HEK293 (cell line): ENCODE measurements at regions not wholly inside any gene's neighbourhood (a gene's known extent, or its start where the extent isn't known, plus 50 kb on each side); places are given as distances from the start of the nearest gene placed in this dataset.

ENCODE experiments used
- CTCF ChIA-PET: fragments of 350-600 bp; formaldehyde crosslinking; extraction: SDS; loops from one replicate; lab custom pipeline; 2021; ENCODE audit warnings: antibody characterized with exemption; lab: Yijun Ruan, JAX
- POLR2A ChIA-PET: fragments of 300-600 bp; formaldehyde crosslinking; extraction: SDS; loops from one replicate; lab custom pipeline; 2020; ENCODE audit warnings: antibody characterized with exemption, inconsistent platforms; lab: Yijun Ruan, JAX
- H3K27ac ChIP-seq: fragments of 200-500 bp; sonication (Bioruptor generic); 2 replicates; pipeline ENCODE4 v1.5.1; 2014; ENCODE audit warnings: low read depth, low read length, control low read depth, inconsistent platforms; ENCODE audit errors: extremely low read depth
- H3K36me3 ChIP-seq, 2 experiments: fragments of 200-500 bp in 1 of 2; sonication (Bioruptor generic) in 1 of 2; 1 replicate in 1 of 2; 2 replicates in 1 of 2; pipeline ENCODE4 v1.5.1; 2014 to 2017; ENCODE audit warnings: inconsistent platforms in 2 of 2, low read length in 2 of 2; ENCODE audit not compliant: control insufficient read depth in 2 of 2, insufficient read depth in 1 of 2
- H3K4me1 ChIP-seq: fragments of 200-500 bp; sonication (Bioruptor generic); 2 replicates; pipeline ENCODE4 v1.5.1; 2014; ENCODE audit warnings: mild to moderate bottlenecking, low read length, inconsistent platforms; ENCODE audit not compliant: control insufficient read depth, insufficient read depth
- H3K4me3 ChIP-seq: 2 replicates; pipeline ENCODE4 v1.5.1; 2011; ENCODE audit warnings: low read depth, mild to moderate bottlenecking, control low read depth, low read length, moderate library complexity
- H3K9me3 ChIP-seq: fragments of 200-500 bp; sonication (Bioruptor generic); 2 replicates; pipeline ENCODE4 v1.5.1; 2014; ENCODE audit warnings: low read depth, low read length, inconsistent platforms; ENCODE audit not compliant: control insufficient read depth, insufficient read depth
- ELK4 ChIP-seq: IDR thresholded peaks from 2 replicates; pipeline ENCODE4 v1.6.1; 2011; ENCODE audit warnings: mild to moderate bottlenecking, low read depth, low read length, borderline replicate concordance
- GFI1B ChIP-seq: fragments of 450-650 bp; formaldehyde crosslinking; IDR thresholded peaks from 2 replicates; pipeline ENCODE4 v1.5.1; 2016; ENCODE audit warnings: missing biosample characterization, missing genetic modification characterization
- GLI4 ChIP-seq: fragments of 450-650 bp; formaldehyde crosslinking; IDR thresholded peaks from 2 replicates; pipeline ENCODE4 v1.5.1; 2016; ENCODE audit warnings: missing biosample characterization, missing genetic modification characterization
- KLF8 ChIP-seq: fragments of 450-650 bp; formaldehyde crosslinking; IDR thresholded peaks from 2 replicates; pipeline ENCODE4 v1.5.1; 2016; ENCODE audit warnings: missing biosample characterization, missing genetic modification characterization
- MZF1 ChIP-seq: fragments of 450-650 bp; formaldehyde crosslinking; IDR thresholded peaks from 2 replicates; pipeline ENCODE4 v1.5.1; 2017; ENCODE audit warnings: missing biosample characterization, missing genetic modification characterization, borderline replicate concordance
- PATZ1 ChIP-seq: fragments of 450-650 bp; formaldehyde crosslinking; IDR thresholded peaks from 2 replicates; pipeline ENCODE4 v1.5.1; 2016; ENCODE audit warnings: missing biosample characterization, missing genetic modification characterization
- SCRT2 ChIP-seq: fragments of 450-650 bp; formaldehyde crosslinking; IDR thresholded peaks from 2 replicates; pipeline ENCODE4 v1.5.1; 2016; ENCODE audit warnings: missing biosample characterization, missing genetic modification characterization
- YY2 ChIP-seq: fragments of 450-650 bp; formaldehyde crosslinking; IDR thresholded peaks from 2 replicates; pipeline ENCODE4 v1.5.1; 2016; ENCODE audit warnings: missing biosample characterization, missing genetic modification characterization
- ZBTB21 ChIP-seq: fragments of 450-650 bp; formaldehyde crosslinking; IDR thresholded peaks from 2 replicates; pipeline ENCODE4 v1.5.1; 2017; ENCODE audit warnings: missing biosample characterization, missing genetic modification characterization
- ZBTB49 ChIP-seq: fragments of 450-650 bp; formaldehyde crosslinking; IDR thresholded peaks from 2 replicates; pipeline ENCODE4 v1.5.1; 2016; ENCODE audit warnings: missing biosample characterization, missing genetic modification characterization, low read depth
- ZNF140 ChIP-seq: fragments of 450-650 bp; formaldehyde crosslinking; IDR thresholded peaks from 2 replicates; pipeline ENCODE4 v1.5.1; 2016; ENCODE audit warnings: missing biosample characterization, missing genetic modification characterization
- ZNF146 ChIP-seq: fragments of 450-650 bp; formaldehyde crosslinking; IDR thresholded peaks from 2 replicates; pipeline ENCODE4 v1.5.1; 2016; ENCODE audit warnings: missing biosample characterization, missing genetic modification characterization
- ZNF174 ChIP-seq: fragments of 450-650 bp; formaldehyde crosslinking; IDR thresholded peaks from 2 replicates; pipeline ENCODE4 v1.5.0; 2017; ENCODE audit warnings: missing biosample characterization, mild to moderate bottlenecking, missing genetic modification characterization
- ZNF202 ChIP-seq: fragments of 450-650 bp; formaldehyde crosslinking; IDR thresholded peaks from 2 replicates; pipeline ENCODE4 v1.5.1; 2016; ENCODE audit warnings: missing biosample characterization, missing genetic modification characterization, borderline replicate concordance
- ZNF221 ChIP-seq: fragments of 450-650 bp; formaldehyde crosslinking; IDR thresholded peaks from 2 replicates; pipeline ENCODE4 v1.5.1; 2017; ENCODE audit warnings: missing biosample characterization, missing genetic modification characterization, borderline replicate concordance
- ZNF501 ChIP-seq: fragments of 450-650 bp; formaldehyde crosslinking; IDR thresholded peaks from 2 replicates; pipeline ENCODE4 v1.5.1; 2016; ENCODE audit warnings: missing biosample characterization, missing genetic modification characterization
- ZNF510 ChIP-seq: fragments of 450-650 bp; formaldehyde crosslinking; IDR thresholded peaks from 2 replicates; pipeline ENCODE4 v1.5.1; 2018; ENCODE audit warnings: mild to moderate bottlenecking, missing genetic modification characterization, missing biosample characterization; ENCODE audit not compliant: insufficient replicate concordance
- ZNF529 ChIP-seq: fragments of 450-650 bp; formaldehyde crosslinking; IDR thresholded peaks from 2 replicates; pipeline ENCODE4 v1.5.1; 2017; ENCODE audit warnings: missing genetic modification characterization, missing biosample characterization; ENCODE audit not compliant: insufficient replicate concordance
- ZNF548 ChIP-seq: fragments of 450-650 bp; formaldehyde crosslinking; IDR thresholded peaks from 2 replicates; pipeline ENCODE4 v1.5.1; 2016; ENCODE audit warnings: missing biosample characterization, missing genetic modification characterization
- ZNF555 ChIP-seq: fragments of 450-650 bp; formaldehyde crosslinking; conservative IDR thresholded peaks from 2 replicates; pipeline ENCODE4 v1.5.1; 2017; ENCODE audit warnings: missing biosample characterization, mild to moderate bottlenecking, missing genetic modification characterization, inconsistent platforms
- ZNF580 ChIP-seq: fragments of 450-650 bp; formaldehyde crosslinking; IDR thresholded peaks from 2 replicates; pipeline ENCODE4 v1.5.1; 2016; ENCODE audit warnings: missing biosample characterization, missing genetic modification characterization
- ZNF629 ChIP-seq: fragments of 450-650 bp; formaldehyde crosslinking; IDR thresholded peaks from 2 replicates; pipeline ENCODE4 v1.5.1; 2017; ENCODE audit warnings: missing biosample characterization, missing genetic modification characterization
- ZNF639 ChIP-seq: fragments of 450-650 bp; formaldehyde crosslinking; IDR thresholded peaks from 2 replicates; pipeline ENCODE4 v1.5.1; 2016; ENCODE audit warnings: missing biosample characterization, missing genetic modification characterization
- ZNF776 ChIP-seq: fragments of 450-650 bp; formaldehyde crosslinking; IDR thresholded peaks from 2 replicates; pipeline ENCODE4 v1.5.0; 2017; ENCODE audit warnings: missing biosample characterization, missing genetic modification characterization, borderline replicate concordance
- ZNF830 ChIP-seq: fragments of 450-650 bp; IDR thresholded peaks from 2 replicates; pipeline ENCODE4 v1.5.0; 2018; ENCODE audit warnings: missing biosample characterization, missing genetic modification characterization, low read depth, mild to moderate bottlenecking, moderate library complexity
- ZSCAN18 ChIP-seq: fragments of 450-650 bp; formaldehyde crosslinking; IDR thresholded peaks from 2 replicates; pipeline ENCODE4 v1.5.1; 2016; ENCODE audit warnings: missing biosample characterization, missing genetic modification characterization

GRCh38 chr14:66383257-66383656 lies 102.9 kb upstream of the CCDC196 start (continued):
- TF ChIP-seq ZNF580, result no peak
- TF ChIP-seq ZNF510 (tag by site-specific recombination), result no peak
- no peak for TF ChIP-seq ZNF501 (tag by site-specific recombination)
- no peak for TF ChIP-seq ZNF202 (tag by site-specific recombination)
- no peak for TF ChIP-seq GLI4 (tag by site-specific recombination)

GRCh38 chr14:66383771-66384170 lies 102.4 kb upstream of the CCDC196 start:
- H3K4me3 ChIP-seq, result no peak overlapping the region
- no peaks in the 10 kb centered on the region for H3K4me1 ChIP-seq
- H3K27ac ChIP-seq, result no peak overlapping the region
- CTCF ChIA-PET, result no interaction called here
- no peaks in the 10 kb centered on the region for H3K9me3 ChIP-seq
- H3K36me3 ChIP-seq, result no peaks in the 10 kb centered on the region
- no peak for TF ChIP-seq ZNF221
- TF ChIP-seq ZNF555 (tag by site-specific recombination), result no peak
- TF ChIP-seq ZNF548 (tag by site-specific recombination), result no peak
- TF ChIP-seq ZNF639 (tag by site-specific recombination), result no peak
- TF ChIP-seq PATZ1 (tag by site-specific recombination), result no peak
- no peak for TF ChIP-seq ZNF146 (tag by site-specific recombination)
- no peak for TF ChIP-seq SCRT2 (tag by site-specific recombination)
- no peak for TF ChIP-seq ZNF140 (tag by site-specific recombination)
- no peak for TF ChIP-seq YY2 (tag by site-specific recombination)
- no peak for TF ChIP-seq ZSCAN18 (tag by site-specific recombination)
- no peak for TF ChIP-seq ZBTB21 (tag by site-specific recombination)
- TF ChIP-seq ZNF629 (tag by site-specific recombination), result no peak
- no peak for TF ChIP-seq MZF1 (tag by site-specific recombination)
- POLR2A ChIA-PET, result no interaction called here

- Histone ChIP-seq H3K27ac (no peak overlapping the region), H3K9me3 (no peaks in the 10 kb centered on the region), H3K4me1 (no peaks in the 10 kb centered on the region), H3K36me3 (no peaks in the 10 kb centered on the region), H3K4me3 (no peak overlapping the region)
- ChIA-PET CTCF (no interaction called here), POLR2A (interaction anchor here (0.6 kb wide), 1 partner anchor 10 kb away, joined by 3 read pairs; no protein-coding TSS in a partner anchor)
- no peak for TF ChIP-seq GFI1B (tag by site-specific recombination)
- TF ChIP-seq KLF8 (tag by site-specific recombination), result no peak
- TF ChIP-seq ZNF529 (tag by site-specific recombination), result no peak
- no peak for TF ChIP-seq ZNF830 (tag by site-specific recombination)
- TF ChIP-seq ZNF776 (tag by site-specific recombination), result no peak
- TF ChIP-seq ZBTB49, result no peak
- no peak for TF ChIP-seq ZNF174 (tag by site-specific recombination)
- no peak for TF ChIP-seq ELK4
- no peak for TF ChIP-seq GLI4 (tag by site-specific recombination)
These were observed 97.7 kb upstream of the CCDC196 start for GRCh38 chr14:66388516-66388915.
